Renal pelvis (tissue), 1 donor: ENCODE measurements at regions not wholly inside any gene's neighbourhood (a gene's known extent, or its start where the extent isn't known, plus 50 kb on each side); places are given as distances from the start of the nearest gene placed in this dataset.

Experiments
- DNase-seq: peaks from one replicate; pipeline ENCODE4 v3.0.0-alpha.2; 2013

GRCh38 chr3:66751842-66752241 lies 246.3 kb upstream of the KBTBD8 start:
- DNase-seq = no peak

DNA sequence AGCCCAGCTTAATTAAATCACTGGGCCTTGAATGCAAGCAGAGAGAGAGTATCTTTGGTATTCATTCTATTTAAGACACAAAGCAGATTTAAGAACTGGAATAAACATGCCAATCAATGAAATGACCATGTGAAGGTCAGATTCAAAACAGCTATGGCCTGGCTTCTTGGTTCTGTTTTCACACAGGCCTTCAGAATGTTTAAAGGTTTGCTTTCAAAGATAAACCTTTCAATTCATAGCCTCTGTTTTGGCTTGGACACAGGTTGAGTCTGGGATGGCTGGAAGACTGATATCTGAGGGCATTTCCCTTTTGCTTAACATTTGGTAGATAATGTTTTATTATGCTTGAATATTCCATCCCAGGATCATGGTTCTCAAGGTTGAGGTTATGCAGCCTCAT lies 244.4 kb upstream of the KBTBD8 start:
- DNase-seq = peak; percentile 5

- DNase-seq = no peak
Measured at GRCh38 chr3:66754613-66755012, 243.5 kb upstream of the KBTBD8 start.

DNA sequence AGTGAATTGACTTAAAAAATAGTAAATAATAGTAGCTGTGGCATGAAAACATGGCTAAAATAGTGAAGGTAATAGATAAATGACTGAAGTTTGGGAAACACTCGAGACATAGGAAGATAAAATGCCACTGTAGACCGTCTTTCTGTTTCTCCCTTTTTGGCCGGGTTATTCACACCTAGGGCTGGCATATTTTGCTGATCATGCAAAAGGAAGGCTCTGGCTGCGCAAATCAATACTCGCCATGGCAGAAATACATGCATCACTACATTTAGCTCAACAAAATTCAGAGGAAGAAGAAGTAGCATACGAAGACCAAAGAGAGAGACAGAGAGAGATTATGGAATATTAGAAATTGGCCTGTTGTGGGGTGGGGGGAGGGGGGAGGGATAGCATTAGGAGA lies 242.2 kb upstream of the KBTBD8 start:
- no peak for DNase-seq

DNA sequence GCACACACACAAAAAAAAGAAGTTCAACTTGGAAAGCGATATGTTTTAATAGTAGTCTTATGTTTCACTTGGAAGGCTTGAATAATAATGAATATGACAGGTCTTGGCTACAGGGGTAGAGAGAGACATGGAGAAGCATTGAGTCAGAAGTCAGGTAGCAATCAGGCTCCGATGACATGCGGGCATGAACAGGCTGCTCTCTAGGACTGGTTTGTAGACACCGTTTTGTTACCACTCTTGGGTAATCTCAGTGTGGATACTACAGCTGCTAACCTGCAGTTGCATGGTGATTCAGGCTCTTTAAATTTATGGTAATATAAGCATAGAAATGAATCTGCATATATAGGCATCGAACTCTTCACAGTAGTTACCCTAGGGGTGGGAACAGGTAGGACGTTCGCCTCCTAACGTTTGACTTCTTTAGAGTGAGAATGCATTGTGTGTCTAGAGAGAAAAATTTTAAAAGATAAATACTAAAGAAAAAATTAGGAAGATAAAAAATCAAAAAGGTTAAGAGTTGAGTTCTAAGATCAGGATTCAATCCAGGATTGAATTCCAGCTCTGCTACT lies 241.6 kb upstream of the KBTBD8 start:
- DNase-seq = no peak

DNA sequence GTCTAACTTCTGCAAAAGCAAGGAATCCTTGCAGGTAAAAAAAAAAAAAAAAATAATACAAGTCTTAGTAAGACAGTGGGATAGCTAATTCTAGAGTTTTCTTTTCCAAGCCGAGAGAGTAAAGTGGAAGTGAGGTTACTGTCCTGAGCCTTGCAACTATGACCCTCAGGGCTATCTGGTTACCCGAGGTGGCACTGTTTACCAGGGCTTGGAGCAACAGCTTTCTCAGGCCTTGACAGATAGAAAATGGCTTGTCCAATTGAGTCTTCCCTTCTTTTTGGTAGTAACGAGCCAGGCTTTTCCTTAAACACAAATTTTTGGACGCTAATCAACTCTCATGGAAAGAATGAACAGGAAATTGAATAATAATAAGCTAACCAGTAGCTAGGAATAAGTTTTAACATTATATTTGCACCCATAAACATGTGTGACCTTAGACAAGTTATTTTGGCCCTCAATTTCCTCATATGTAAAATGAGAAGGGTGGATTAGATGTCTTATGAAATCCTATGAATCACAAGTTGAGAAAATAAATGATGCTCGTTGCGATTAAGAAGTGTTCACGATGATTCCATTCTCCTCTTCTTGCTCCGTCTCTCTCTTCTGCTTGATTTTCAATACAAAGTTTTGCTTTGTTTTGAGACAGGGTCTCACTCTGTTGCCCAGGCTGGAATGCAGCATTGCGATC lies 236.9 kb upstream of the KBTBD8 start:
- DNase-seq = no peak

DNA sequence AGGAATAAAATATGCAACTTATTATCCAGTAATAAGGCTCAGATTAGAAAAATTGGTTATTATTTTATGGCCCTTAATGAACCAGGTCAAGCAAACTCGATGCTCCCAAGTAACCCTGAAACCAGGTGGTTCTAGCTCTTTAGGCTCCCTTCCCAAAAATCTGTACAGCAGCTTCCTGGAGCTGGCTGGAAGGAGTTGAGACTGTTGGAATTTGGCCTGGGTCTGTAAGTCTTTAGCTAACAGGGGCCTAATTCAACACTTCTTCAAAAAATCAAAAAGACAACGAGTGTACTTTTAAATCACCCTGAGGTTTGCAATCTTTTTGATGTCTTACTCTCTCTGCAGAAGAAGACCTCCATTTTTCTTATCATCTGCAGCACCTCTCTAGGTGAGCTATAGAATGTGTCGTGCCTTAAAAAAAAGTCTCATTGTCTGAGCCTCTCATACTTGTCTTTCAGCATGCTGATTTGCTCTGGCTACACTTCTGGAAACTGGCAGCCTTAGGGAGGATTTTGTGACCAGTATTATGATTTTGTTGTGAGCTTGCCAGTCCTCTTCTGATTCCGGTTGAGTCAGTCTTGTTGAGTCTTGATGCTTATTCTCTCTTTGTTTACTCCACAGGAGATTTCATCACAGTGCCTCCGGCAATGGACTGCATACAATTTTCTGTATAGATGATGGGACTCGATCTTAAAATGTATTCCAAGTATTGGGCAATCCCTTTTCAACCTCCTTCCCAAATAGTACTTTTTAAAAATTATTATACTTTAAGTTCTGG lies 235.0 kb upstream of the KBTBD8 start:
- DNase-seq = no peak

DNA sequence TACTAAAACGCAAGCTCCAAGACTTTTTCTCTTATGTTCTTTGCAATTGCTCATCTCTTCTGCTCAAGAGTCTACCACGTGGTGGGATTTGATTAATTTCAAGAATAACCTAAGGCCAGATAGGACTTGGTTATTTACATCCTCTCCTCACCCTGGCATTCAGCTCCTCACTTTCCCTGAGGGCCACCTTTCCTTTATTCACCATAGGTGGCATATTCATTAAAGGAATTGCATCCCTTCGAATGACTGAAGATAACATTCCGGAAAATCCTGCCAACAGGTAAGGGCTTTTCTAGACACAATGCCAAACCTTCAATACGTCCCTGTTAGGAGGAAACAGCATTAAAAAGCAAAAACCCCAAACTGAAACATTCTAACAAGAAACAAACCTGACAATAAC lies 220.0 kb upstream of the KBTBD8 start:
- DNase-seq = no peak

DNA sequence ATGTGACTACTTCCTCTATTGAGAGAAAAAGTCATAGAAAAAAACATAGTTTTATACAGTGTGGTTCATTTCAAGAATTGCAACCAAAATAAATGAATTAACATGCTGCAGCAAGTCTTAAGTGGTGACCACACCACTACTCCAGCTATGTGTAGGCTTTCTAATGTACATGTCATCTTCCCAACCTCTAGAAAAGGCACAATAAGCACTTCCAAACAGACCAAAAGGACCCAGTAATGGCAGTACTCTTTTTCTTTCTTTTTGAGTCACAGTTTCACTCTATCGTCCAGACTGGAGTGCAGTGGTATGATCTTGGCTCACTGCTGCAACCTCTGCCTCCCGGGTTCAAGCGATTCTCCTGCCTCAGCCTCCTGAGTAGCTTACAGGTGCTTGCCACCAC lies 219.3 kb upstream of the KBTBD8 start:
- no peak for DNase-seq

- DNase-seq = no peak
Measured at GRCh38 chr3:66785191-66785909, 212.8 kb upstream of the KBTBD8 start.

GRCh38 chr3:66789580-66790237 lies 208.4 kb upstream of the KBTBD8 start:
- DNase-seq = peak; percentile 48

- DNase-seq = no peak
Measured at GRCh38 chr3:66792086-66792485, 206.0 kb upstream of the KBTBD8 start.

DNA sequence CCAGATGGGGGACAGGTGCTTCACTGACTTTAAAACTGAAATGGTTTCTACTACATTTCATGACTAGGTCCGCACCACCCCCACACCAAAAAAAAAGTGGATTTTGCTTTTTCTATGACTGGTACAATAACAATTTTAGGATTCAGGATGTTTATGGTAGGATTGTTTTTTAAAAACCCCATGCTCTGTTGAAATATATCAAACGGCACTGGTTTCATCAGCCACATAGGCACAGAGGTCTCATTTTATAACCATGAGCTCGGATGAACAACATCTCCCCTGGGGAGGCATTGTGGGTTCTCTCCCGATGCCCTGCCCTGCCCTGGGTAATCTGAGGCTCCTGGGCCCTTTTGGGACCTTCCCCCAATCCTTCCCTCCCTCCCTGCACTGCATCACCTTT lies 202.7 kb upstream of the KBTBD8 start:
- DNase-seq = no peak

- no peak for DNase-seq
Measured at GRCh38 chr3:66796343-66796742, 201.8 kb upstream of the KBTBD8 start.

- peak; percentile 72 for DNase-seq
Measured at GRCh38 chr3:66797889-66798560, 200.1 kb upstream of the KBTBD8 start.

GRCh38 chr3:66800941-66801545 lies 197.1 kb upstream of the KBTBD8 start:
- no peak for DNase-seq

DNA sequence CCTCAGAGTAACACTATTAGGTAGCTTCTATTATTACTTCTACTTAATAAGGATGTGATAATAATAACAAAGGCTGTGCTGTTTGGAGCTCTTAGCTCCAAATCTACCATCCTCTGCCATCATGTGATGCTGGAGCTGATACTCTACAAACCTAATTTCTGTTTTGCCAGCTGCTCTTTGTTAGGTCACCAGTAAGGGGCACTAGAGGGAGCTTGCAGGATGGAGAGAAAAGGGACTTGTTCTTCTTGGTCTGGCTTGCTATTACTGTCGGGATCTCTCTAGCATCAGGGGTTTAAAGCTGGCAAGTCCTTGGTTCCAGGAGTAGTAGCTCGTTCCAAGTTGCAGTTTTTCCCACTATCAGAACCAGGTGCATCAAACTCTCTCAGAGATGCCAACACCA lies 194.9 kb upstream of the KBTBD8 start:
- DNase-seq = no peak

- no peak for DNase-seq
Measured at GRCh38 chr3:66803721-66804695, 194.1 kb upstream of the KBTBD8 start.

GRCh38 chr3:66808891-66809594 lies 189.1 kb upstream of the KBTBD8 start:
- DNase-seq = no peak
